CD4-positive, CD25-positive, alpha-beta regulatory T cell (primary cell): ENCODE measurements at regions not wholly inside any gene's neighbourhood (a gene's known extent, or its start where the extent isn't known, plus 50 kb on each side); places are given as distances from the start of the nearest gene placed in this dataset.

Source experiments
- ATAC-seq, 2 donors: fragments of 150-1000 bp; cut with Tn5 transposase; one replicate each; pipeline ENCODE4 v1.10.0; 2021; ENCODE audit warnings: low read depth in 2 of 2, moderate number of reproducible peaks in 2 of 2, moderate library complexity in 1 of 2
- DNase-seq, 3 donors: peaks; one replicate each; pipeline versions ENCODE4 v3.0.0 to v3.0.0-alpha.2; 2012 to 2022; ENCODE audit warnings: mixed read lengths in 1 of 3
- H3K27ac ChIP-seq: one replicate; pipeline ENCODE4 v1.7.0; 2013; ENCODE audit warnings: mild to moderate bottlenecking, low read length; ENCODE audit not compliant: insufficient read depth, poor library complexity, severe bottlenecking
- H3K27me3 ChIP-seq: one replicate; pipeline ENCODE4 v1.7.0; 2013; ENCODE audit warnings: low read length; ENCODE audit not compliant: control insufficient read depth, insufficient read depth
- H3K36me3 ChIP-seq: one replicate; pipeline ENCODE4 v1.7.0; 2013; ENCODE audit warnings: mild to moderate bottlenecking, low read length, moderate library complexity; ENCODE audit not compliant: control insufficient read depth, insufficient read depth
- H3K4me1 ChIP-seq: 2 replicates; pipeline ENCODE4 v1.7.0; 2013; ENCODE audit warnings: mild to moderate bottlenecking, low read length; ENCODE audit not compliant: insufficient read depth, control insufficient read depth, poor library complexity, severe bottlenecking
- H3K4me3 ChIP-seq: one replicate; pipeline ENCODE4 v1.7.0; 2013; ENCODE audit warnings: low read depth, mild to moderate bottlenecking, low read length, moderate library complexity
- H3K9me3 ChIP-seq, 2 experiments: 1 replicate in 1 of 2; 2 replicates in 1 of 2; pipeline ENCODE4 v1.7.0; 2013; ENCODE audit warnings: low read length in 2 of 2, mild to moderate bottlenecking in 1 of 2, moderate library complexity in 1 of 2; ENCODE audit not compliant: control insufficient read depth in 2 of 2
- H3K27ac Mint-ChIP-seq, 3 donors: one replicate each; pipeline ENCODE4 v1.8.0; 2020 to 2022; ENCODE audit warnings: mild to moderate bottlenecking in 3 of 3, mixed read lengths in 3 of 3, moderate library complexity in 2 of 3
- H3K27me3 Mint-ChIP-seq: one replicate; pipeline ENCODE4 v1.8.0; 2022; ENCODE audit warnings: mild to moderate bottlenecking, mixed read lengths
- H3K36me3 Mint-ChIP-seq: one replicate; pipeline ENCODE4 v1.8.0; 2020; ENCODE audit warnings: mixed read lengths
- H3K4me1 Mint-ChIP-seq, 4 donors: one replicate each; pipeline ENCODE4 v1.8.0; 2020 to 2022; ENCODE audit warnings: mixed read lengths in 4 of 4, mild to moderate bottlenecking in 1 of 4
- H3K4me3 Mint-ChIP-seq, 4 donors: one replicate each; pipeline ENCODE4 v1.8.0; 2020 to 2022; ENCODE audit warnings: mild to moderate bottlenecking in 4 of 4, mixed read lengths in 4 of 4, moderate library complexity in 3 of 4
- H3K9me3 Mint-ChIP-seq, 7 donors: one replicate each; pipeline ENCODE4 v1.8.0; 2020 to 2022; ENCODE audit warnings: mixed read lengths in 7 of 7, mild to moderate bottlenecking in 3 of 7, moderate library complexity in 2 of 7

DNA sequence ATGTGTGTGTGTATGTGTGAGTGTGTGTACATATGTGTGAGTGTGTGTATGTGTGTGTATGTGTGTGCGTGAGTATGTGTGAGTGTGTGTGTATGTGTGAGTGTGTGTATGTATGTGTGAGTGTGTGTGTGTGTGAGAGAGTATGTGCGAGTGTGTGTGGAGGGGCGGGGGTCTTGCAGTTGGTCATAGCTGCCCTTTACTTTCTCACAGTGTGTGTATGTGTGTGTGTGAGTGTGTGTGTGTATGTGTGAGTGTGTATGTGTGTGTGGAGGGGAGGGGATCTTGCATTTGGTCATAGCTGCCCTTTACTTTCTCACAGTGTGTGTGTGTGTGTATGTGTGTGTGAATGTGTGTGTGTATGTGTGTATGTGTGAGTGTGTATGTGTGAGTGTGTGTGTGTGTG is 74.8 kb upstream of the ENPP6 start:
- Mint-ChIP-seq H3K9me3 (no peaks in the 10 kb centered on the region), H3K4me1 (peaks cover 13 to 21% (median 14%) of the 10 kb centered on the region in 4 donors), H3K4me3 (no peak overlapping the region), H3K27me3 (no peaks in the 10 kb centered on the region), H3K27ac (no peak overlapping the region), H3K36me3 (no peaks in the 10 kb centered on the region)
- no peak overlapping the region for H3K4me3 ChIP-seq
- ATAC-seq (no peak), DNase-seq (no peak)
- no peaks in the 10 kb centered on the region for H3K9me3 ChIP-seq
- H3K27me3 ChIP-seq, result no peaks in the 10 kb centered on the region
- peaks cover 16% of the 10 kb centered on the region for H3K4me1 ChIP-seq
- H3K27ac ChIP-seq, result no peak overlapping the region
- H3K36me3 ChIP-seq, result no peaks in the 10 kb centered on the region

DNA sequence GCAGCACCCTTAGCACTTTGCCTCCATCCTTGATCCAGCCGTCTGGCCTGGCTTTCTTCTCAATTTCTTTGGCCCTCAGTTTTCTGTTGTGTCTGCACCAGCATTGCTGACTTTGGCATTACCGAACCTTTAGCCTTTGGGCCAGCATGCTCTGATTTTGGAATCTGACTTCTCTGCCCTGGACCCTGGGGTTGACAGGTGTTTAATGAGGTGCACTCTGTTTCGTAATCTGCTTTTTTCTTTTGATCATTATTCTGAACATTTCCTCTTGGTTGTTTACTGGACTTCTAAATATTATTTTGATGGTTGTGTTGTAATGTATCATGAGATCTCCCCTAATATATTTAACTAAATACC is 71.5 kb upstream of the ENPP6 start:
- no peak for DNase-seq
- Mint-ChIP-seq H3K27ac (no peak overlapping the region), H3K4me1 (peaks cover 17 to 25% (median 23%) of the 10 kb centered on the region in 4 donors), H3K9me3 (no peaks in the 10 kb centered on the region), H3K36me3 (no peaks in the 10 kb centered on the region), H3K4me3 (peak overlapping the region in 2 of 4 donors; percentile 8 to 27), H3K27me3 (no peaks in the 10 kb centered on the region)
- H3K27me3 ChIP-seq, result no peaks in the 10 kb centered on the region
- H3K36me3 ChIP-seq, result no peaks in the 10 kb centered on the region
- no peak for ATAC-seq
- peaks cover 17% of the 10 kb centered on the region for H3K4me1 ChIP-seq
- H3K9me3 ChIP-seq, result no peaks in the 10 kb centered on the region
- no peak overlapping the region for H3K4me3 ChIP-seq
- H3K27ac ChIP-seq, result no peak overlapping the region

- peak overlapping the region; percentile 17 to 80 (median 62) for H3K4me3 Mint-ChIP-seq
- H3K36me3 ChIP-seq, result no peaks in the 10 kb centered on the region
- DNase-seq (peak in 1 of 3 donors; percentile 59), ATAC-seq (peak; percentile 45 to 50)
- H3K27ac Mint-ChIP-seq, result peak overlapping the region in 2 of 3 donors; percentile 55 to 93
- H3K27me3 Mint-ChIP-seq, result no peaks in the 10 kb centered on the region
- peak overlapping the region; percentile 54 for H3K4me3 ChIP-seq
- H3K9me3 Mint-ChIP-seq, result no peaks in the 10 kb centered on the region
- no peaks in the 10 kb centered on the region for H3K27me3 ChIP-seq
- no peak overlapping the region for H3K27ac ChIP-seq
- H3K36me3 Mint-ChIP-seq, result no peaks in the 10 kb centered on the region
- peaks cover 21% of the 10 kb centered on the region for H3K4me1 ChIP-seq
- peaks cover 17 to 25% (median 23%) of the 10 kb centered on the region in 4 donors for H3K4me1 Mint-ChIP-seq
- no peaks in the 10 kb centered on the region for H3K9me3 ChIP-seq
These were observed 70.9 kb upstream of the ENPP6 start for GRCh38 chr4:184288451-184289178.

DNA sequence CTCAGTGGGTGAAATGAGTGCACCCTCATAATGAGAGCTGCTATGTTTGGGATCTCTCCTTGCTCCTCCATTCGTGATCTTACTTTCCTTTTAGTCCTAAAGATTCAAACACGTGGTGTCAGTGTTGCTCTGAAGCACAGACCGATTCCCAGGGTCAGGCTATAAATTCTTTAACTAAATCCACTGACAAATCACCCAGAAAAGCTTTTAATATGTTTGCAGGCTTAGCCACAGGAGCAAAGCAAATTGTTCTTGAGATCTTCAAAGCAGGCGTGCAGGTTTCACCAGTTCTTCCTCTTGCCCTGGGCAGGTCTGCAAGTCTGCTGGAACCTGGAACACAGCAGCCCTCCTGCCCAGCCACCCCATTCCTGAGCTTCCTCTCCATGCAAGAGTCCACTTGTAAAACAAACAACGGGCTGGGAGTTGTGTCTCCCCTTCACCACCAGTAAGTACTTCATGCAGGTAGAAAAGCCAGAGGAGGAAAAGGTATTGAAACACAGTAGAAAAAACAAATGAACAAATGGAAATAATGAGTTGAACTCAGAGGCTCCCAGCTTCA is 70.1 kb upstream of the ENPP6 start:
- no peak for ATAC-seq
- Mint-ChIP-seq H3K4me1 (peaks cover 22 to 33% (median 29%) of the 10 kb centered on the region in 4 donors), H3K4me3 (peak overlapping the region in 2 of 4 donors; percentile 22 to 39), H3K9me3 (no peaks in the 10 kb centered on the region), H3K36me3 (no peaks in the 10 kb centered on the region), H3K27me3 (no peaks in the 10 kb centered on the region), H3K27ac (peak overlapping the region in 2 of 3 donors; percentile 20 to 55)
- Histone ChIP-seq H3K36me3 (no peaks in the 10 kb centered on the region), H3K27me3 (no peaks in the 10 kb centered on the region), H3K27ac (no peak overlapping the region), H3K9me3 (no peaks in the 10 kb centered on the region), H3K4me1 (peaks cover 29% of the 10 kb centered on the region), H3K4me3 (peak overlapping the region; percentile 54)
- DNase-seq, result no peak

DNA sequence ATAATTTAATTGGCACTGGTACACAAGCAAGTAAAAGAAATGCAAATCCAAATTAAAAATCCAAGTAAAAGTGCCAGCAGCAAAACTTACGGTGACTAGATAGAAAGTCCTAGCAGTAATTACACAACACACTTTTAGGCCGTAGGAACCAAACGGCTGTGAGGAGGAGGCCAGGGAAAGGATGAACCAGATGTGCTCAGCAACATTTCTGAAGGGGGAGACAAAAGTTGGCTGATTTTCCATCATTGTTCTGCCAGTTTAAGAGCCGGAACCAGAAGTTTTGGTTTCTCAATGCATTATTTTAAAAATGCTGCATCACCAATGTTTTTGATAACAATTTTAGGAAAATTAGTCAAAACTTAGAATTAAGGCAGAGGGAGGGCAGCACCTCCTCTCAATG is 68.7 kb upstream of the ENPP6 start:
- Mint-ChIP-seq H3K27ac (no peak overlapping the region), H3K4me3 (peak overlapping the region in 1 of 4 donors; percentile 40), H3K4me1 (peaks cover 22 to 46% (median 41%) of the 10 kb centered on the region in 4 donors), H3K27me3 (no peaks in the 10 kb centered on the region), H3K36me3 (no peaks in the 10 kb centered on the region), H3K9me3 (no peaks in the 10 kb centered on the region)
- Histone ChIP-seq H3K4me3 (no peak overlapping the region), H3K27me3 (no peaks in the 10 kb centered on the region), H3K9me3 (no peaks in the 10 kb centered on the region), H3K4me1 (peaks cover 43% of the 10 kb centered on the region), H3K27ac (no peak overlapping the region), H3K36me3 (no peaks in the 10 kb centered on the region)
- ATAC-seq (no peak), DNase-seq (no peak)

DNA sequence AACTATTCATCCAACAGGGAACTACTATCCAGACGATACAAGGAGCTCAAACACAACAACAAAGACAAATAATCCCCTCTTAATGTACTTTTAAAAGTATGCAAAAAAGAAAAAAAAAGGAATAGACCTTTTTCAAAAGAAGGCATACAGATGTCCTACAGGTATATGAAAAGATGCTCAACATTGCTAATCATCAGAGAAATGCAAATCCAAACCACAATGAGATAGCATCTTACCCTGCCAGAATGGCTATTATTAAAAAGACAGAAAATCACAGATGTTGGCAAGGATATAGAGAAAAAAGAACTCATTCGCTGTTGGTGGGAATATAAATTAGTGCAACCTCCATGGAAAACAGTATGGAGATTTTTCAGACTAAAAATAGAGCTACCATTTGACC is 67.1 kb upstream of the ENPP6 start:
- H3K27me3 Mint-ChIP-seq, result no peaks in the 10 kb centered on the region
- peaks cover 30 to 62% (median 56%) of the 10 kb centered on the region in 4 donors for H3K4me1 Mint-ChIP-seq
- H3K4me1 ChIP-seq, result peaks cover 55% of the 10 kb centered on the region
- no peaks in the 10 kb centered on the region for H3K27me3 ChIP-seq
- H3K4me3 Mint-ChIP-seq, result peak overlapping the region in 1 of 4 donors; percentile 12
- peak overlapping the region in 2 of 3 donors; percentile 39 to 82 for H3K27ac Mint-ChIP-seq
- H3K9me3 ChIP-seq, result no peaks in the 10 kb centered on the region
- H3K36me3 ChIP-seq, result no peaks in the 10 kb centered on the region
- ATAC-seq, result no peak
- H3K4me3 ChIP-seq, result no peak overlapping the region
- no peak for DNase-seq
- no peaks in the 10 kb centered on the region for H3K36me3 Mint-ChIP-seq
- no peaks in the 10 kb centered on the region for H3K9me3 Mint-ChIP-seq
- H3K27ac ChIP-seq, result no peak overlapping the region

DNA sequence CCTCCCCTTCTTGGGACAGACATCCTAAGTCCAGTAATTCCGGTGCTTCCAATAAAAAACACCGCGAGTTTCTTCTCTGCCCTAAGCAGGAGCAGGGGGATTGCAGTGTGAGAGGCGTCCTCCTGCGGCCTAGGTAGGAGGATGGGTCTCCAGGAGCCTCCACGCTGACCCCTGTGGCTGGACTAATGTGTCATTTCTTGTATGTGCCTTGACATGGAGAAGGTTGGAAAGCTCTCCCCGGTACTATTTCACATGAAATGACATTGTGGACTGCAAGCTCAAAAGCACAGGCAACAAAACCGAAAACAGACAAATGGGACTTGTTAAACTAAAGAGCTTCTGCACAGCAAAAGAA is 66.6 kb upstream of the ENPP6 start:
- ATAC-seq (no peak), DNase-seq (no peak)
- Histone ChIP-seq H3K27ac (no peak overlapping the region), H3K36me3 (no peaks in the 10 kb centered on the region), H3K27me3 (no peaks in the 10 kb centered on the region), H3K9me3 (no peaks in the 10 kb centered on the region), H3K4me3 (no peak overlapping the region), H3K4me1 (peaks cover 55% of the 10 kb centered on the region)
- Mint-ChIP-seq H3K36me3 (no peaks in the 10 kb centered on the region), H3K4me3 (peak overlapping the region in 1 of 4 donors; percentile 12), H3K4me1 (peaks cover 28 to 65% (median 56%) of the 10 kb centered on the region in 4 donors), H3K9me3 (no peaks in the 10 kb centered on the region), H3K27ac (peak overlapping the region in 2 of 3 donors; percentile 39 to 82), H3K27me3 (no peaks in the 10 kb centered on the region)
